ENCODE measurements at regions not wholly inside any gene's neighbourhood (a gene's known extent, or its start where the extent isn't known, plus 50 kb on each side); places are given as distances from the start of the nearest gene placed in this dataset.

- TF ChIP-seq, protein P1, sequence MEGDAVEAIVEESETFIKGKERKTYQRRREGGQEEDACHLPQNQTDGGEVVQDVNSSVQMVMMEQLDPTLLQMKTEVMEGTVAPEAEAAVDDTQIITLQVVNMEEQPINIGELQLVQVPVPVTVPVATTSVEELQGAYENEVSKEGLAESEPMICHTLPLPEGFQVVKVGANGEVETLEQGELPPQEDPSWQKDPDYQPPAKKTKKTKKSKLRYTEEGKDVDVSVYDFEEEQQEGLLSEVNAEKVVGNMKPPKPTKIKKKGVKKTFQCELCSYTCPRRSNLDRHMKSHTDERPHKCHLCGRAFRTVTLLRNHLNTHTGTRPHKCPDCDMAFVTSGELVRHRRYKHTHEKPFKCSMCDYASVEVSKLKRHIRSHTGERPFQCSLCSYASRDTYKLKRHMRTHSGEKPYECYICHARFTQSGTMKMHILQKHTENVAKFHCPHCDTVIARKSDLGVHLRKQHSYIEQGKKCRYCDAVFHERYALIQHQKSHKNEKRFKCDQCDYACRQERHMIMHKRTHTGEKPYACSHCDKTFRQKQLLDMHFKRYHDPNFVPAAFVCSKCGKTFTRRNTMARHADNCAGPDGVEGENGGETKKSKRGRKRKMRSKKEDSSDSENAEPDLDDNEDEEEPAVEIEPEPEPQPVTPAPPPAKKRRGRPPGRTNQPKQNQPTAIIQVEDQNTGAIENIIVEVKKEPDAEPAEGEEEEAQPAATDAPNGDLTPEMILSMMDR (IDR thresholded peaks at IDR 0.05): no peak
- TF ChIP-seq POLR2A (IDR thresholded peaks at IDR 0.05): no peak
These were observed 328.0 kb downstream of the NAF1 start for GRCh38 chr4:162838671-162839070.
